H9 (cell line): ENCODE measurements at regions not wholly inside any gene's neighbourhood (a gene's known extent, or its start where the extent isn't known, plus 50 kb on each side); places are given as distances from the start of the nearest gene placed in this dataset.

Experiments
- DNase-seq: peaks from one replicate; pipeline ENCODE4 v3.0.0-alpha.2; 2017
- H2AFZ ChIP-seq: one replicate; pipeline ENCODE4 v1.6.1; 2013; ENCODE audit warnings: mild to moderate bottlenecking, low read length, control low read depth, moderate library complexity
- H2AK5ac ChIP-seq: 2 replicates; pipeline ENCODE4 v1.6.1; 2013; ENCODE audit warnings: low read length, control low read depth, mixed read lengths; ENCODE audit not compliant: insufficient read length
- H2BK120ac ChIP-seq: one replicate; pipeline ENCODE4 v1.6.1; 2013; ENCODE audit warnings: low read depth, mild to moderate bottlenecking, low read length, control low read depth, inconsistent platforms; ENCODE audit not compliant: poor library complexity, severe bottlenecking
- H2BK12ac ChIP-seq: 2 replicates; pipeline ENCODE4 v1.6.1; 2013; ENCODE audit warnings: low read length, control low read depth, mixed read lengths, low read depth; ENCODE audit not compliant: insufficient read length
- H2BK15ac ChIP-seq: 2 replicates; pipeline ENCODE4 v1.6.1; 2013; ENCODE audit warnings: low read depth, low read length, control low read depth
- H2BK20ac ChIP-seq: one replicate; pipeline ENCODE4 v1.6.1; 2013; ENCODE audit warnings: low read depth, mild to moderate bottlenecking, low read length, control low read depth, inconsistent platforms; ENCODE audit not compliant: poor library complexity, severe bottlenecking
- H2BK5ac ChIP-seq: 2 replicates; pipeline ENCODE4 v1.6.1; 2013; ENCODE audit warnings: low read length, control low read depth, mixed read lengths; ENCODE audit not compliant: insufficient read length
- H3K14ac ChIP-seq: 2 replicates; pipeline ENCODE4 v1.6.1; 2013; ENCODE audit warnings: low read length, control low read depth; ENCODE audit not compliant: insufficient read depth
- H3K18ac ChIP-seq: 2 replicates; pipeline ENCODE4 v1.6.1; 2013; ENCODE audit warnings: low read depth, mild to moderate bottlenecking, mixed read lengths, low read length, control low read depth; ENCODE audit not compliant: insufficient read length
- H3K23ac ChIP-seq: 2 replicates; pipeline ENCODE4 v1.6.1; 2013; ENCODE audit warnings: low read length, control low read depth, mixed read lengths, low read depth; ENCODE audit not compliant: insufficient read length
- H3K23me2 ChIP-seq: 2 replicates; pipeline ENCODE4 v1.6.1; 2013; ENCODE audit warnings: low read depth, mild to moderate bottlenecking, mixed read lengths, low read length, control low read depth; ENCODE audit not compliant: insufficient read length, poor library complexity, severe bottlenecking
- H3K27ac ChIP-seq: 2 replicates; pipeline ENCODE4 v1.5.1; 2013; ENCODE audit warnings: low read length, control low read depth, mixed read lengths, low read depth; ENCODE audit not compliant: insufficient read length
- H3K27me3 ChIP-seq: 2 replicates; pipeline ENCODE4 v1.6.1; 2013; ENCODE audit warnings: low read length, control low read depth, inconsistent platforms; ENCODE audit not compliant: insufficient read depth
- H3K4ac ChIP-seq: 2 replicates; pipeline ENCODE4 v1.6.1; 2013; ENCODE audit warnings: low read depth, mild to moderate bottlenecking, control low read depth, inconsistent platforms, low read length, moderate library complexity
- H3K4me1 ChIP-seq: 2 replicates; pipeline ENCODE4 v1.6.1; 2013; ENCODE audit warnings: low read length, control low read depth, inconsistent platforms; ENCODE audit not compliant: insufficient read depth
- H3K4me2 ChIP-seq: 2 replicates; pipeline ENCODE4 v1.6.1; 2013; ENCODE audit warnings: low read length, control low read depth, mixed read lengths; ENCODE audit not compliant: insufficient read length, insufficient read depth
- H3K56ac ChIP-seq: 2 replicates; pipeline ENCODE4 v1.6.1; 2013; ENCODE audit warnings: low read depth, mild to moderate bottlenecking, mixed read lengths, low read length, control low read depth; ENCODE audit not compliant: insufficient read length
- H3K79me1 ChIP-seq: 2 replicates; pipeline ENCODE4 v1.6.1; 2013; ENCODE audit warnings: low read depth, mild to moderate bottlenecking, moderate library complexity, low read length, control low read depth, inconsistent platforms; ENCODE audit not compliant: insufficient read depth, poor library complexity, severe bottlenecking
- H3K79me2 ChIP-seq: 2 replicates; pipeline ENCODE4 v1.6.1; 2013; ENCODE audit warnings: low read length, control low read depth, inconsistent platforms; ENCODE audit not compliant: insufficient read depth
- H3K9ac ChIP-seq: 2 replicates; pipeline ENCODE4 v1.6.1; 2013; ENCODE audit warnings: low read length, control low read depth, mixed read lengths; ENCODE audit not compliant: insufficient read length; ENCODE audit errors: extremely low read depth
- H3K9me3 ChIP-seq: one replicate; pipeline ENCODE4 v1.6.1; 2013; ENCODE audit warnings: low read depth, low read length, inconsistent platforms; ENCODE audit not compliant: control insufficient read depth
- H3T11ph ChIP-seq: one replicate; pipeline ENCODE4 v1.6.1; 2013; ENCODE audit warnings: mild to moderate bottlenecking, low read length, control low read depth, inconsistent platforms
- H4K20me1 ChIP-seq: one replicate; pipeline ENCODE4 v1.6.1; 2013; ENCODE audit not compliant: control insufficient read depth, insufficient read length, insufficient read depth
- H4K5ac ChIP-seq: 2 replicates; pipeline ENCODE4 v1.6.1; 2013; ENCODE audit warnings: low read depth, mild to moderate bottlenecking, mixed read lengths, low read length, control low read depth; ENCODE audit not compliant: insufficient read length
- H4K8ac ChIP-seq: replicated peaks from 2 replicates; pipeline ENCODE4 v1.6.1; 2013; ENCODE audit warnings: low read length, control low read depth, mixed read lengths, low read depth; ENCODE audit not compliant: insufficient read length
- H4K91ac ChIP-seq: 2 replicates; pipeline ENCODE4 v1.6.1; 2013; ENCODE audit warnings: low read depth, mild to moderate bottlenecking, moderate library complexity, mixed read lengths, low read length, control low read depth; ENCODE audit not compliant: insufficient read length
- H3K27ac Mint-ChIP-seq, 3 experiments: 2 replicates in 2 of 3; 3 replicates in 1 of 3; pipeline ENCODE4 v1.8.0; 2020 to 2021; ENCODE audit warnings: mixed read lengths in 3 of 3, mild to moderate bottlenecking in 1 of 3, moderate library complexity in 1 of 3
- H3K27me3 Mint-ChIP-seq: 2 replicates; pipeline ENCODE4 v1.8.0; 2021; ENCODE audit warnings: low read depth, mild to moderate bottlenecking, moderate library complexity, mixed read lengths
- H3K36me3 Mint-ChIP-seq, 3 experiments: 2 replicates in 2 of 3; 3 replicates in 1 of 3; pipeline ENCODE4 v1.8.0; 2020 to 2021; ENCODE audit warnings: low read depth in 3 of 3, mixed read lengths in 3 of 3; ENCODE audit not compliant: insufficient read depth in 1 of 3
- H3K4me1 Mint-ChIP-seq, 2 experiments: 2 replicates each; pipeline ENCODE4 v1.8.0; 2020; ENCODE audit warnings: mixed read lengths in 2 of 2
- H3K4me3 Mint-ChIP-seq, 2 experiments: 2 replicates in 1 of 2; 3 replicates in 1 of 2; pipeline ENCODE4 v1.8.0; 2020 to 2021; ENCODE audit warnings: mild to moderate bottlenecking in 2 of 2, mixed read lengths in 2 of 2, moderate library complexity in 1 of 2
- H3K9me3 Mint-ChIP-seq, 2 experiments: 2 replicates in 1 of 2; 3 replicates in 1 of 2; pipeline ENCODE4 v1.8.0; 2020; ENCODE audit warnings: mild to moderate bottlenecking in 2 of 2, mixed read lengths in 2 of 2, moderate library complexity in 1 of 2
- WGBS: extraction: QIAGEN DNeasy Blood & Tissue Kit; methylation state at CpG from one replicate; pipeline ENCODE4 v1.1.7; 2013; ENCODE audit warnings: missing lambda C conversion rate, low lambda C conversion rate, mixed read lengths; ENCODE audit not compliant: insufficient read length; ENCODE audit errors: extremely low coverage; 5-methylcytosine and 5-hydroxymethylcytosine counted together
- TF ChIP-seq, protein P1 (sequence below): fragments of 200-600 bp; sonication (generic); conservative IDR thresholded peaks from 3 replicates; pipeline ENCODE4 v1.8.0; 2021; ENCODE audit warnings: antibody characterized with exemption, mild to moderate bottlenecking

DNA sequence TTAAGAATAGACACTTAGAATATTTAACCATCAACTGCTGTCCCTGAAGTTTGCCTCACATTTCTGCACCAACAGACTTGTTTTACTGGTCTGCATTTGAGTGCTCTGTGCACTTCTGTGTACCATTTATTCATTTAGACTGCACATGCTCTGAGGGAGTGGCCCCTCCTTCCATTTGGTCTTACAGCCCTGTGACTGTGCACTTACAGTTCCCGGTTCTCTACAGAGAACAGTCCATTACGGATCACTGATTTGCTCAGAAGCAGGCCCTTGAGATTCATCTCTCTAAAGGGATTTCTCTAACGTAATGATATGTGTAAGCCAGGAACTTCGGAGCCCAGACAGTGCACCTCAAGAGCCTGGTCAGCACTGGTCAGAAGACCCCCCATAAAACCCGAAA, 247.3 kb upstream of the BLID start:
- Mint-ChIP-seq H3K36me3 (peaks cover 0 to 10% (median 6%) of the 10 kb centered on the region in 3 experiments; a peak in 5 of 7 replicates), H3K27me3 (no peaks in the 10 kb centered on the region), H3K9me3 (peaks cover 9 to 10% of the 10 kb centered on the region in 2 experiments), H3K27ac (no peak overlapping the region; a peak in 1 of 7 replicates), H3K4me1 (peaks cover 17 to 28% of the 10 kb centered on the region in 2 experiments), H3K4me3 (no peak overlapping the region)
- Histone ChIP-seq H2BK20ac (no peak overlapping the region), H3K79me2 (no peaks in the 10 kb centered on the region), H3K4ac (no peak overlapping the region), H3K79me1 (no peaks in the 10 kb centered on the region), H3K23ac (no peak overlapping the region), H4K91ac (no peak overlapping the region), H4K20me1 (no peaks in the 10 kb centered on the region), H3K4me1 (no peaks in the 10 kb centered on the region; the same call in 1 of the 2 replicates), H3K4me2 (no peak overlapping the region), H3K27me3 (no peaks in the 10 kb centered on the region), H3K56ac (no peak overlapping the region), H2AK5ac (no peak overlapping the region), H3K14ac (no peak overlapping the region), H3K27ac (no peak overlapping the region), H2BK15ac (no peak overlapping the region), H4K8ac (no peak overlapping the region), H3K23me2 (no peaks in the 10 kb centered on the region), H3K9ac (no peak overlapping the region), H2BK12ac (no peak overlapping the region), H3T11ph (no peak overlapping the region), H3K18ac (no peak overlapping the region), H4K5ac (no peak overlapping the region), H2AFZ (no peak overlapping the region), H3K9me3 (no peaks in the 10 kb centered on the region), H2BK120ac (no peak overlapping the region), H2BK5ac (no peak overlapping the region)
- TF ChIP-seq, protein P1, sequence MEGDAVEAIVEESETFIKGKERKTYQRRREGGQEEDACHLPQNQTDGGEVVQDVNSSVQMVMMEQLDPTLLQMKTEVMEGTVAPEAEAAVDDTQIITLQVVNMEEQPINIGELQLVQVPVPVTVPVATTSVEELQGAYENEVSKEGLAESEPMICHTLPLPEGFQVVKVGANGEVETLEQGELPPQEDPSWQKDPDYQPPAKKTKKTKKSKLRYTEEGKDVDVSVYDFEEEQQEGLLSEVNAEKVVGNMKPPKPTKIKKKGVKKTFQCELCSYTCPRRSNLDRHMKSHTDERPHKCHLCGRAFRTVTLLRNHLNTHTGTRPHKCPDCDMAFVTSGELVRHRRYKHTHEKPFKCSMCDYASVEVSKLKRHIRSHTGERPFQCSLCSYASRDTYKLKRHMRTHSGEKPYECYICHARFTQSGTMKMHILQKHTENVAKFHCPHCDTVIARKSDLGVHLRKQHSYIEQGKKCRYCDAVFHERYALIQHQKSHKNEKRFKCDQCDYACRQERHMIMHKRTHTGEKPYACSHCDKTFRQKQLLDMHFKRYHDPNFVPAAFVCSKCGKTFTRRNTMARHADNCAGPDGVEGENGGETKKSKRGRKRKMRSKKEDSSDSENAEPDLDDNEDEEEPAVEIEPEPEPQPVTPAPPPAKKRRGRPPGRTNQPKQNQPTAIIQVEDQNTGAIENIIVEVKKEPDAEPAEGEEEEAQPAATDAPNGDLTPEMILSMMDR = no peak
- no CpG with 5 or more reads among the region's 5 CpGs for WGBS
- no peak for DNase-seq
